Ovary (tissue), 7 donors: ENCODE measurements at regions not wholly inside any gene's neighbourhood (a gene's known extent, or its start where the extent isn't known, plus 50 kb on each side); places are given as distances from the start of the nearest gene placed in this dataset.

Experiments used
- DNase-seq, 5 donors: peaks; one replicate each; pipeline ENCODE4 v3.0.0-alpha.2; 2019 to 2020
- H3K27ac ChIP-seq, 2 donors: fragments of 200-600 bp; one replicate each; pipeline versions ENCODE4 v1.5.1 to v1.8.0; 2019 to 2022
- H3K27me3 ChIP-seq: fragments of 200-600 bp; one replicate; pipeline ENCODE4 v1.8.0; 2022
- H3K36me3 ChIP-seq: fragments of 200-600 bp; sonication (generic); one replicate; pipeline ENCODE4 v1.5.1; 2019
- H3K4me1 ChIP-seq: one replicate; pipeline ENCODE4 v1.8.1; 2013; ENCODE audit warnings: mild to moderate bottlenecking, moderate library complexity; ENCODE audit not compliant: insufficient read depth
- H3K4me3 ChIP-seq: fragments of 200-600 bp; sonication (generic); one replicate; pipeline ENCODE4 v1.5.1; 2017
- H3K9me3 ChIP-seq, 2 donors: fragments of 200-600 bp in 1 of 2; sonication (generic) in 1 of 2; one replicate each; pipeline versions ENCODE4 v1.5.1 to v1.8.1; 2013 to 2019; ENCODE audit warnings: mild to moderate bottlenecking in 1 of 2, moderate library complexity in 1 of 2
- CTCF ChIP-seq, 3 donors: fragments of 450-650 bp in 2 of 3; fragments of 200-600 bp in 1 of 3; IDR thresholded peaks; one replicate each; pipeline versions ENCODE4 v1.5.1 to v1.8.0; 2016 to 2022; ENCODE audit warnings: antibody characterized with exemption in 3 of 3, mild to moderate bottlenecking in 1 of 3
- EP300 ChIP-seq: sonication (generic); formaldehyde crosslinking; IDR thresholded peaks from one replicate; pipeline ENCODE4 v1.6.1; 2017; ENCODE audit warnings: antibody characterized with exemption
- POLR2A ChIP-seq: fragments of 450-650 bp; IDR thresholded peaks from one replicate; pipeline ENCODE4 v1.6.1; 2017; ENCODE audit warnings: antibody characterized with exemption, mild to moderate bottlenecking, moderate library complexity
- WGBS, 3 donors: extraction: QIAGEN DNeasy Blood & Tissue Kit in 1 of 3; methylation state at CpG; one replicate each; pipeline versions ENCODE4 v1.1.5 to v1.1.7; 2013 to 2017; 5-methylcytosine and 5-hydroxymethylcytosine counted together
- intact Hi-C, 4 donors: fragments of 100-400 bp; cut with DNase I; formaldehyde crosslinking; loops; one replicate each; pipeline versions ENCODE4 v1.11.0 to v1.15.1; 2022 to 2023
- donor health status: DM: no; HTN: no; CAD: no; lungs with moderate emphysema.
- donor health status: DM: no; HTN: no; CAD: no.
- donor health status: Bipolar disorder and iron deficiency.
- donor health status: DM: no; HTN: no; CAD: no.
- donor health status: DM: yes; HTN: yes; CAD: no.

- intact Hi-C loops, result no loop called here
- H3K27me3 ChIP-seq, result no peaks in the 10 kb centered on the region
Observed at GRCh38 chr12:131555866-131556265, 155.0 kb upstream of the SFSWAP start.

GRCh38 chr12:131557078-131557709 is 153.7 kb upstream of the SFSWAP start:
- intact Hi-C loops, result no loop called here
- H3K27ac ChIP-seq, result no peak overlapping the region

More at GRCh38 chr12:131555866-131556265, 155.0 kb upstream of the SFSWAP start:
- Histone ChIP-seq H3K36me3 (no peaks in the 10 kb centered on the region), H3K4me3 (no peak overlapping the region), H3K9me3 (no peaks in the 10 kb centered on the region), H3K4me1 (no peaks in the 10 kb centered on the region), H3K27ac (no peak overlapping the region)
- no peak for DNase-seq
- TF ChIP-seq CTCF (IDR thresholded peaks at IDR 0.05), result no peak
- TF ChIP-seq EP300, result no peak
- no peak for TF ChIP-seq POLR2A
- 73 to 78% (median 77%) methylated on average over 12 to 13 of the region's 13 CpGs for WGBS, 3 donors

GRCh38 chr12:131559517-131560516 is 151.1 kb upstream of the SFSWAP start:
- no peak overlapping the region for H3K27ac ChIP-seq
- no peak for TF ChIP-seq POLR2A
- TF ChIP-seq CTCF (IDR thresholded peaks at IDR 0.05), result no peak
- TF ChIP-seq EP300, result no peak
- no peaks in the 10 kb centered on the region for H3K27me3 ChIP-seq
- intact Hi-C loops, result no loop called here
- WGBS, 3 donors, result 74 to 83% (median 80%) methylated on average over 16 to 17 of the region's 17 CpGs
- DNase-seq, result no peak
- H3K9me3 ChIP-seq, result no peaks in the 10 kb centered on the region
- no peaks in the 10 kb centered on the region for H3K4me1 ChIP-seq
- H3K4me3 ChIP-seq, result no peak overlapping the region
- no peaks in the 10 kb centered on the region for H3K36me3 ChIP-seq

More at GRCh38 chr12:131557078-131557709, 153.7 kb upstream of the SFSWAP start:
- Histone ChIP-seq H3K27me3 (no peaks in the 10 kb centered on the region), H3K36me3 (no peaks in the 10 kb centered on the region), H3K9me3 (no peaks in the 10 kb centered on the region), H3K4me3 (no peak overlapping the region), H3K4me1 (no peaks in the 10 kb centered on the region)
- DNase-seq, result no peak
- no peak for TF ChIP-seq POLR2A
- TF ChIP-seq EP300, result no peak
- no peak for TF ChIP-seq CTCF (IDR thresholded peaks at IDR 0.05)
- WGBS, 3 donors, result 80 to 83% (median 82%) methylated on average over 18 of the region's 18 CpGs

GRCh38 chr12:131561051-131561450 is 149.8 kb upstream of the SFSWAP start:
- Histone ChIP-seq H3K4me3 (no peak overlapping the region), H3K9me3 (no peaks in the 10 kb centered on the region), H3K4me1 (no peaks in the 10 kb centered on the region), H3K27ac (no peak overlapping the region), H3K27me3 (no peaks in the 10 kb centered on the region), H3K36me3 (no peaks in the 10 kb centered on the region)
- 57 to 77% (median 68%) methylated on average over 5 of the region's 5 CpGs for WGBS, 3 donors
- intact Hi-C loops, result no loop called here
- DNase-seq, result no peak
- TF ChIP-seq EP300, result no peak
- TF ChIP-seq CTCF (IDR thresholded peaks at IDR 0.05), result no peak
- TF ChIP-seq POLR2A, result no peak
